Progenitor cell of endocrine pancreas (in vitro differentiated cells): ENCODE measurements at regions not wholly inside any gene's neighbourhood (a gene's known extent, or its start where the extent isn't known, plus 50 kb on each side); places are given as distances from the start of the nearest gene placed in this dataset.

Experiments
- DNase-seq: peaks from one replicate; pipeline ENCODE4 v3.0.0; 2021; ENCODE audit warnings: low spot score; ENCODE audit not compliant: unreplicated experiment
- H3K27ac Mint-ChIP-seq: 2 replicates; pipeline ENCODE4 v1.8.0; 2021; ENCODE audit warnings: mild to moderate bottlenecking, moderate library complexity, mixed read lengths
- H3K27me3 Mint-ChIP-seq: 2 replicates; pipeline ENCODE4 v1.8.0; 2021; ENCODE audit warnings: mixed read lengths
- H3K36me3 Mint-ChIP-seq: 2 replicates; pipeline ENCODE4 v1.8.0; 2022; ENCODE audit warnings: mixed read lengths; ENCODE audit not compliant: insufficient read depth
- H3K4me1 Mint-ChIP-seq: 2 replicates; pipeline ENCODE4 v1.8.0; 2021; ENCODE audit warnings: low read depth, mixed read lengths
- H3K4me3 Mint-ChIP-seq: 2 replicates; pipeline ENCODE4 v1.8.0; 2021; ENCODE audit warnings: low read depth, mild to moderate bottlenecking, moderate library complexity, mixed read lengths
- H3K9me3 Mint-ChIP-seq: 2 replicates; pipeline ENCODE4 v1.8.0; 2021; ENCODE audit warnings: low read depth, mixed read lengths
- CTCF ChIP-seq: fragments of 200-600 bp; sonication (generic); IDR thresholded peaks from one replicate; pipeline ENCODE4 v1.5.0; 2021; ENCODE audit warnings: antibody characterized with exemption, mild to moderate bottlenecking; ENCODE audit not compliant: unreplicated experiment

GRCh38 chr10:131785121-131785460, 115.7 kb upstream of the PPP2R2D start:
- no peak for TF ChIP-seq CTCF
- no peak overlapping the region for H3K27ac Mint-ChIP-seq
- no peaks in the 10 kb centered on the region for H3K36me3 Mint-ChIP-seq
- no peaks in the 10 kb centered on the region for H3K9me3 Mint-ChIP-seq
- peaks cover 6% of the 10 kb centered on the region for H3K4me1 Mint-ChIP-seq
- no peak for DNase-seq
- H3K4me3 Mint-ChIP-seq = no peak overlapping the region
- H3K27me3 Mint-ChIP-seq = no peaks in the 10 kb centered on the region

GRCh38 chr10:131786756-131787605, 113.8 kb upstream of the PPP2R2D start:
- Mint-ChIP-seq H3K36me3 (no peaks in the 10 kb centered on the region), H3K9me3 (no peaks in the 10 kb centered on the region), H3K27me3 (no peaks in the 10 kb centered on the region), H3K4me1 (peaks cover 6% of the 10 kb centered on the region), H3K27ac (no peak overlapping the region), H3K4me3 (no peak overlapping the region)
- TF ChIP-seq CTCF = peak; percentile 90
- no peak for DNase-seq

GRCh38 chr10:131787961-131788360, 112.8 kb upstream of the PPP2R2D start:
- DNase-seq = no peak
- no peak for TF ChIP-seq CTCF
- no peaks in the 10 kb centered on the region for H3K27me3 Mint-ChIP-seq
- no peaks in the 10 kb centered on the region for H3K9me3 Mint-ChIP-seq
- H3K4me3 Mint-ChIP-seq = no peak overlapping the region
- peaks cover 6% of the 10 kb centered on the region for H3K4me1 Mint-ChIP-seq
- H3K36me3 Mint-ChIP-seq = no peaks in the 10 kb centered on the region
- H3K27ac Mint-ChIP-seq = no peak overlapping the region

GRCh38 chr10:131788386-131788785, 112.4 kb upstream of the PPP2R2D start:
- DNase-seq = no peak
- H3K4me1 Mint-ChIP-seq = peaks cover 6% of the 10 kb centered on the region
- no peak for TF ChIP-seq CTCF
- H3K27ac Mint-ChIP-seq = no peak overlapping the region
- H3K4me3 Mint-ChIP-seq = no peak overlapping the region
- H3K27me3 Mint-ChIP-seq = no peaks in the 10 kb centered on the region
- H3K36me3 Mint-ChIP-seq = no peaks in the 10 kb centered on the region
- H3K9me3 Mint-ChIP-seq = no peaks in the 10 kb centered on the region

- Mint-ChIP-seq H3K36me3 (no peaks in the 10 kb centered on the region), H3K4me1 (peaks cover 6% of the 10 kb centered on the region), H3K4me3 (no peak overlapping the region), H3K27me3 (no peaks in the 10 kb centered on the region), H3K27ac (no peak overlapping the region), H3K9me3 (no peaks in the 10 kb centered on the region)
- TF ChIP-seq CTCF = no peak
- no peak for DNase-seq
These were observed 111.3 kb upstream of the PPP2R2D start for GRCh38 chr10:131789516-131789915.
